Stomach (tissue), 4 donors: ENCODE measurements at regions not wholly inside any gene's neighbourhood (a gene's known extent, or its start where the extent isn't known, plus 50 kb on each side); places are given as distances from the start of the nearest gene placed in this dataset.

Source experiments
- EP300 ChIP-seq: sonication (generic); formaldehyde crosslinking; IDR thresholded peaks from one replicate; pipeline ENCODE4 v1.6.1; 2017; ENCODE audit warnings: antibody characterized with exemption
- POLR2A ChIP-seq, 4 donors: fragments of 450-650 bp; IDR thresholded peaks; one replicate each; pipeline ENCODE4 v1.6.1; 2016; ENCODE audit warnings: antibody characterized with exemption in 4 of 4, control low read depth in 2 of 4, mild to moderate bottlenecking in 1 of 4, moderate library complexity in 1 of 4
- POLR2AphosphoS5 ChIP-seq, 3 donors: sonication (generic); formaldehyde crosslinking; IDR thresholded peaks; one replicate each; pipeline ENCODE4 v1.6.1; 2016; ENCODE audit warnings: antibody characterized with exemption in 3 of 3
- TF ChIP-seq, protein P1 (sequence below), 7 experiments: fragments of 450-650 bp in 4 of 7; fragments of 200-600 bp in 3 of 7; sonication (generic) in 3 of 7; IDR thresholded peaks; one replicate each; pipeline ENCODE4 v1.5.1; 2016 to 2019; ENCODE audit warnings: antibody characterized with exemption in 7 of 7, control low read depth in 2 of 7, mild to moderate bottlenecking in 1 of 7

DNA sequence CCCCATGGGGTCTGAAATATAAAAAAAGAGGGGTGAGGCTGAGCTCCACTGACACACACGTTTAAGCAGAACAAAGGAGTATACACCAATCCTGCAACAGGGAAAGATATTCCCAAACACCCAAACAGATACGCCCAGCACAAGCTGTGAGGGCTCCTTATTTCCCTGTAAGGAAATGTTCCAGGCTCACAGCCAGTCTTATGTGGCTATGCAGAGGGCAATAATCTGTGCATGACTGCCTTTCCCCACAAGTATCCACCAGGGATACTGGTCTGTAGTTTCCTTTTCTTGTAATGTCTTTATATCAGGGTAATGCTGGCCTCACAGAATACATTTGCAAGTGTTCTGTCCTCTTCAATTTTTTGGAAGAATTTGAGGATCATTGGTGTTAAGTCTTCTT lies 141.7 kb upstream of the DAAM1 start:
- TF ChIP-seq POLR2AphosphoS5 (IDR thresholded peaks at IDR 0.05) (no peak), POLR2A (IDR thresholded peaks at IDR 0.05) (no peak), EP300 (no peak)
- TF ChIP-seq, protein P1, sequence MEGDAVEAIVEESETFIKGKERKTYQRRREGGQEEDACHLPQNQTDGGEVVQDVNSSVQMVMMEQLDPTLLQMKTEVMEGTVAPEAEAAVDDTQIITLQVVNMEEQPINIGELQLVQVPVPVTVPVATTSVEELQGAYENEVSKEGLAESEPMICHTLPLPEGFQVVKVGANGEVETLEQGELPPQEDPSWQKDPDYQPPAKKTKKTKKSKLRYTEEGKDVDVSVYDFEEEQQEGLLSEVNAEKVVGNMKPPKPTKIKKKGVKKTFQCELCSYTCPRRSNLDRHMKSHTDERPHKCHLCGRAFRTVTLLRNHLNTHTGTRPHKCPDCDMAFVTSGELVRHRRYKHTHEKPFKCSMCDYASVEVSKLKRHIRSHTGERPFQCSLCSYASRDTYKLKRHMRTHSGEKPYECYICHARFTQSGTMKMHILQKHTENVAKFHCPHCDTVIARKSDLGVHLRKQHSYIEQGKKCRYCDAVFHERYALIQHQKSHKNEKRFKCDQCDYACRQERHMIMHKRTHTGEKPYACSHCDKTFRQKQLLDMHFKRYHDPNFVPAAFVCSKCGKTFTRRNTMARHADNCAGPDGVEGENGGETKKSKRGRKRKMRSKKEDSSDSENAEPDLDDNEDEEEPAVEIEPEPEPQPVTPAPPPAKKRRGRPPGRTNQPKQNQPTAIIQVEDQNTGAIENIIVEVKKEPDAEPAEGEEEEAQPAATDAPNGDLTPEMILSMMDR (IDR thresholded peaks at IDR 0.05), result no peak
